SK-N-MC (cell line): ENCODE measurements at regions not wholly inside any gene's neighbourhood (a gene's known extent, or its start where the extent isn't known, plus 50 kb on each side); places are given as distances from the start of the nearest gene placed in this dataset.

Source experiments
- EZH2 ChIP-seq: fragments of 200-600 bp; sonication (generic); IDR thresholded peaks from one replicate; pipeline ENCODE4 v1.6.1; 2017; ENCODE audit warnings: antibody characterized with exemption
- FOXP2 ChIP-seq: optimal IDR thresholded peaks from 2 replicates; pipeline ENCODE3; 2011; ENCODE audit warnings: mild to moderate bottlenecking, moderate library complexity; ENCODE audit not compliant: insufficient read depth; ENCODE audit errors: extremely low read length, control extremely low read depth
- POLR2AphosphoS5 ChIP-seq: IDR thresholded peaks from 2 replicates; pipeline ENCODE4 v1.6.1; 2012; ENCODE audit warnings: mild to moderate bottlenecking, low read depth, low read length, borderline replicate concordance

- TF ChIP-seq EZH2 (no peak), POLR2AphosphoS5 (no peak), FOXP2 (no peak)
These were observed 1047.5 kb downstream of the GATA3 start for GRCh38 chr10:9102026-9102425.
